ENCODE measurements at regions not wholly inside any gene's neighbourhood (a gene's known extent, or its start where the extent isn't known, plus 50 kb on each side); places are given as distances from the start of the nearest gene placed in this dataset.

DNA sequence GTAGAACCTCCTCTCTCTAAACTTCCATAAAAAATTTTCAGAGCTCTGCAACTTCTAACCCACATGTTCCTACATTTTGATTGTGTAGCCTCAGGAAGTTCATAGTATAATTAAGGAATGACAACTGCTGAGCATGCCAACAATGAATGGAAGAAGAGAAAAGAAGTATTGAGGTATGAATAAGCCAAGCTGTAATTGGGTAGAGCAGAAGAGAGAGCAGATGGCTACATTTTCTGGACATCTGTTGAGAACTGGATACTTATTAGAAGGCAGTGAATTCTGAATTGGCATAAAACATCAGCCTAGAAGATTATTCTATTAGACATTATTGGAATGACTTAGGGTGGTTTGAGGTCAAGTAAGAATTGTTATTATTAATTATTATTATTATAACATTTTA, 728.3 kb upstream of the PHF14 start:
- Mint-ChIP-seq H3K36me3 (ENCODE audit: low read depth) (no peaks in the 10 kb centered on the region), H3K27me3 (ENCODE audit: low read depth, poor library complexity) (no peaks in the 10 kb centered on the region), H3K4me3 (no peak overlapping the region), H3K9me3 (peaks cover 44% of the 10 kb centered on the region), H3K27ac (no peak overlapping the region), H3K4me1 (no peaks in the 10 kb centered on the region)
- no peak for TF ChIP-seq CTCF (IDR thresholded peaks at IDR 0.05)
- DNase-seq = no peak

- Mint-ChIP-seq H3K36me3 (ENCODE audit: low read depth) (no peaks in the 10 kb centered on the region), H3K9me3 (no peaks in the 10 kb centered on the region), H3K27me3 (ENCODE audit: low read depth, poor library complexity) (peaks cover 4% of the 10 kb centered on the region), H3K4me3 (no peak overlapping the region), H3K27ac (no peak overlapping the region), H3K4me1 (no peaks in the 10 kb centered on the region)
- no peak for TF ChIP-seq CTCF (IDR thresholded peaks at IDR 0.05)
- no peak for DNase-seq
Measured at GRCh38 chr7:10257438-10257837, 716.2 kb upstream of the PHF14 start.

DNA sequence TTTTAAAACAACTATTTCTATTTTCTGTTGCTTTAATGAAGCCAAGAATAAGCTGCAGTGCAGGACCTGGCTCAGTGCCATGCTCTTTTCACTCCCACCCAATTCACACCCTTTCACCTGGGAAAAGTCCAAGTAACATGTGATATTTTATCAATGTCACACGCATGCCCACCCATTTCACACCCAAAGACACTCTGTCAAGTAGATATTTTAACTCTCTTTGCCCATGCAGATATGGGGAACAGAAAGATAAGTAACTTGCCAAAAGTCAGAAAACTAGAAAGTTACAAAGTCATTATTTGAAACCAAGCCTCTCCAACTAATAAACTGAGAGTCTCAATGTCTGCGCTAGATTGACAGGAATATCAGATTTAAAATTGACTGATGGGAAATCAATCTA, 706.7 kb upstream of the PHF14 start:
- H3K9me3 Mint-ChIP-seq = peaks cover 9% of the 10 kb centered on the region
- H3K36me3 Mint-ChIP-seq (ENCODE audit: low read depth) = no peaks in the 10 kb centered on the region
- no peak overlapping the region for H3K27ac Mint-ChIP-seq
- no peak for DNase-seq
- no peaks in the 10 kb centered on the region for H3K4me1 Mint-ChIP-seq
- no peak for TF ChIP-seq CTCF (IDR thresholded peaks at IDR 0.05)
- no peak overlapping the region for H3K4me3 Mint-ChIP-seq
- peaks cover 3% of the 10 kb centered on the region for H3K27me3 Mint-ChIP-seq (ENCODE audit: low read depth, poor library complexity)

DNA sequence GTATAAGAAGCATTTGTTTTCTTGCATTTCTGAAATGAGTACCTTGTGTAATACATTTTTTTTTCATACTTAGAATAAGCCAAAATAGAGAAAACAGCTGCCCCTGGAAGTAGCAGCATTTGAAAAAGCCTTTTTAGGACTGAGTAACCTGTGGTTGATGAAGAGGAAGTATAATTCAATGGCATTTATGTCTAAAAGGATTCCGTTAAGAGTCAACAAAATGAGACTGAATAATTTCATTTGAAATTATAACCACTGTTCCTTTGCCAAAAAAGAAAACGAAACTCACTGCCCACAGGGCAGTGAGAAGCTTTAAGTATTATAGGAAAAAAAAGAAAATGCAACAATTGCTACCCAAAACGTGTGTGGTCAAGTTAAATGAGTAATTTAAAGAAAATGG, 705.6 kb upstream of the PHF14 start:
- H3K4me1 Mint-ChIP-seq = no peaks in the 10 kb centered on the region
- no peaks in the 10 kb centered on the region for H3K36me3 Mint-ChIP-seq (ENCODE audit: low read depth)
- no peak overlapping the region for H3K27ac Mint-ChIP-seq
- no peaks in the 10 kb centered on the region for H3K27me3 Mint-ChIP-seq (ENCODE audit: low read depth, poor library complexity)
- no peak overlapping the region for H3K4me3 Mint-ChIP-seq
- H3K9me3 Mint-ChIP-seq = peaks cover 9% of the 10 kb centered on the region
- DNase-seq = no peak
- TF ChIP-seq CTCF (IDR thresholded peaks at IDR 0.05) = no peak

- no peaks in the 10 kb centered on the region for H3K36me3 Mint-ChIP-seq (ENCODE audit: low read depth)
- no peak overlapping the region for H3K27ac Mint-ChIP-seq
- H3K9me3 Mint-ChIP-seq = no peaks in the 10 kb centered on the region
- no peak overlapping the region for H3K4me3 Mint-ChIP-seq
- TF ChIP-seq CTCF (IDR thresholded peaks at IDR 0.05) = no peak
- H3K4me1 Mint-ChIP-seq = no peaks in the 10 kb centered on the region
- DNase-seq = no peak
- H3K27me3 Mint-ChIP-seq (ENCODE audit: low read depth, poor library complexity) = no peaks in the 10 kb centered on the region
Measured at GRCh38 chr7:10282909-10283308, 690.8 kb upstream of the PHF14 start.

GRCh38 chr7:10284001-10284400, 689.7 kb upstream of the PHF14 start:
- Mint-ChIP-seq H3K4me3 (no peak overlapping the region), H3K27me3 (ENCODE audit: low read depth, poor library complexity) (no peaks in the 10 kb centered on the region), H3K4me1 (no peaks in the 10 kb centered on the region), H3K27ac (no peak overlapping the region), H3K9me3 (no peaks in the 10 kb centered on the region), H3K36me3 (ENCODE audit: low read depth) (no peaks in the 10 kb centered on the region)
- TF ChIP-seq CTCF (IDR thresholded peaks at IDR 0.05) = no peak
- DNase-seq = no peak
